AG10803 (cell line): ENCODE measurements at regions not wholly inside any gene's neighbourhood (a gene's known extent, or its start where the extent isn't known, plus 50 kb on each side); places are given as distances from the start of the nearest gene placed in this dataset.
"Not testable (repeated sequence)": the region's sequence is repeated elsewhere in the genome, so short reads cannot be mapped to it uniquely, and the experiment has no call there.

ENCODE experiments used
- DNase-seq: peaks from one replicate; pipeline ENCODE4 v3.0.0; 2010; ENCODE audit warnings: low read depth
- H3K4me3 ChIP-seq: 2 replicates; pipeline ENCODE4 v1.5.1; 2011; ENCODE audit warnings: mild to moderate bottlenecking, low read length, control low read depth
- TF ChIP-seq, protein P1 (sequence below): conservative IDR thresholded peaks from 2 replicates; pipeline ENCODE4 v1.5.1; 2011; ENCODE audit warnings: mild to moderate bottlenecking, low read length, control low read depth, inconsistent platforms

DNA sequence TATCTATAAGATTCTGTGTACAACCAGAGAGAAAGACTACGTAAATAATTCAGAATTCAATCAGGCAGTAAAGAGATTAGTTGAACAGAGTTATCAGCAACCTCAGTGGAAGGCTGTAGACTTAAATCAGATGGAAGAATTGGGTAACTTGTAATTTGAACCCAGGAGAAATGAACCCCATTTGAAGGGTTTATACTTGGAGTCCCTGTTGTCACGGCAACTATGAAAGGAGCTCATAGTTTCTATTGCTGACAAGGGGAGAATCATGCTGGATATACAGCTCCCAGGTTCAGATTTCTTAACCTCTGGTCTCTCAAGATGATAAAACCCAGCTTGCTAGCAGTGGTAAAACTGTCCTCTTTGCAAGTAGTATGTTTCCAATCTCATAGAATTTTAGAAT is 54.4 kb upstream of the BMP4 start:
- TF ChIP-seq, protein P1, sequence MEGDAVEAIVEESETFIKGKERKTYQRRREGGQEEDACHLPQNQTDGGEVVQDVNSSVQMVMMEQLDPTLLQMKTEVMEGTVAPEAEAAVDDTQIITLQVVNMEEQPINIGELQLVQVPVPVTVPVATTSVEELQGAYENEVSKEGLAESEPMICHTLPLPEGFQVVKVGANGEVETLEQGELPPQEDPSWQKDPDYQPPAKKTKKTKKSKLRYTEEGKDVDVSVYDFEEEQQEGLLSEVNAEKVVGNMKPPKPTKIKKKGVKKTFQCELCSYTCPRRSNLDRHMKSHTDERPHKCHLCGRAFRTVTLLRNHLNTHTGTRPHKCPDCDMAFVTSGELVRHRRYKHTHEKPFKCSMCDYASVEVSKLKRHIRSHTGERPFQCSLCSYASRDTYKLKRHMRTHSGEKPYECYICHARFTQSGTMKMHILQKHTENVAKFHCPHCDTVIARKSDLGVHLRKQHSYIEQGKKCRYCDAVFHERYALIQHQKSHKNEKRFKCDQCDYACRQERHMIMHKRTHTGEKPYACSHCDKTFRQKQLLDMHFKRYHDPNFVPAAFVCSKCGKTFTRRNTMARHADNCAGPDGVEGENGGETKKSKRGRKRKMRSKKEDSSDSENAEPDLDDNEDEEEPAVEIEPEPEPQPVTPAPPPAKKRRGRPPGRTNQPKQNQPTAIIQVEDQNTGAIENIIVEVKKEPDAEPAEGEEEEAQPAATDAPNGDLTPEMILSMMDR = no peak
- no peak for DNase-seq
- no peak overlapping the region for H3K4me3 ChIP-seq

DNA sequence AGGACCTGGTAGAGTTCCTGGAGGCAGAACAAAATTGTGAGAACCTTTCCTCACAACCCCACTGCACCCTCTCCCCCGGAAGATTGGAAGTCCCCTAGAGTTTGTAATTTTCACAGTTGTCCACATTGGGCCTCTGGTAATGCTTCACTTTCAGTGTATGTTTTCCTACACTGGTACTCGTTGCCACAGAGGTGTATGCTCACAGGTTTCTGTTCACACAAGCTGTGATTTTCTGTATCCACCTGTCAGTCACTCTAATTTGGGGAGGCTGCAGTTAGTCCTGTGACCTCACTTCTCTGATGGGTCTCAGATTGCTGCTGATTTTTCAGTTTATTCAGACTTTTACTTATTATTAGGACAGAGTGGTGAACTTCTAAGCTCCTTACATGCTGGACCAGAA is 66.4 kb upstream of the BMP4 start:
- H3K4me3 ChIP-seq = no peak overlapping the region
- no peak for DNase-seq
- TF ChIP-seq, protein P1 = no peak

DNA sequence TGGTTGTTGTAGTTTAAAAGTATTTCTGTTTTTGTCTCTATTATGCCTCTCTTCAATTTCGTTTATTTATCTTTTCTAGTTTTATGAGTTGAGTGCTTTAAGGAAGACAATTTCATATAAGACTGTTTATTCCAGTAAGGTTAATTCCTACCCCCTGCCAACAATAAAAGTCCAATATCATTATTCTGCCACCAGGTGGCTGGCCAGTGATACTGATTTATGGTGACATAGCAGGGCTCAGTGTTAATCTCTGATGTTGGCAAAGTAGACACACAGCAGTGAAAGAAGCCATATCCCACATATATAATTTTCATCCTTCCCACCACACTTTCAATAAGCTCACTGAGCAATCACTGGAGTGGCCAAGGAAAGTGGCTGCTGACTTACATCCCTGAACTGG is 69.0 kb upstream of the BMP4 start:
- TF ChIP-seq, protein P1 = peak; percentile 37
- H3K4me3 ChIP-seq = no peak overlapping the region
- DNase-seq = no peak

DNA sequence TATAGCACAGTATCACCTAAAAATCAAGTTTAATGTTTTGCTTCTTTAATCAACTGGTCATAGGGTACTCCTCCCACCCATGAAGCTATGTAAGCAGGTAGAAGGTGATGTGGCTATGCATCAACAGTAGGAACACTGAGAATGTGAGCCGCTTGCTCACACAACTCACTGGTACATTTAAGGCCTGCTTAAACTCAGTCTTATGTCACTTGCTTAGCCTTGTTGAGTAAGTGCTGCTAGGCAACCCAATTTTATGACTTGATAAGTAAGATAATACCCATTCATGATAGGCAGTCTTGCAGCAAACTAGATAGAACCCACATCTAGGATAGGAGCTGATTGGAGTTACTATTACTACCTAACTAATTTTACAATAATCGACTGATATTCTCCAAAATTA is 70.0 kb upstream of the BMP4 start:
- TF ChIP-seq, protein P1 = no peak
- DNase-seq = no peak
- no peak overlapping the region for H3K4me3 ChIP-seq

DNA sequence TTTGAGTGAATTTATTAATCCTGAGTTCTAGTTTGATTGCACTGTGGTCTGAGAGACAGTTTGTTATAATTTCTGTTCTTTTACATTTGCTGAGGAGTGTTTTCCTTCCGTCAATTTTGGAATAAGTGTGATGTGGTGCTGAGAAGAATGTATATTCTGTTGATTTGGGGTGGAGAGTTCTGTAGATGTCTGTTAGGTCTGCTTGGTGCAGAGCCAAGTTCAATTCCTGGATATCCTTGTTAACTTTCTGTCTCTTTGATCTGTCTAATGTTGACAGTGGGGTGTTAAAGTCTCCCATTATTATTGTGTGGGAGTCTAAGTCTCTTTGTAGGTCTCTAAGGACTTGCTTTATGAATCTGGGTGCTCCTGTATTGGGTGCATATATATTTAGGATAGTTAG is 74.4 kb upstream of the BMP4 start:
- DNase-seq, H3K4me3 ChIP-seq: not testable (repeated sequence)

DNA sequence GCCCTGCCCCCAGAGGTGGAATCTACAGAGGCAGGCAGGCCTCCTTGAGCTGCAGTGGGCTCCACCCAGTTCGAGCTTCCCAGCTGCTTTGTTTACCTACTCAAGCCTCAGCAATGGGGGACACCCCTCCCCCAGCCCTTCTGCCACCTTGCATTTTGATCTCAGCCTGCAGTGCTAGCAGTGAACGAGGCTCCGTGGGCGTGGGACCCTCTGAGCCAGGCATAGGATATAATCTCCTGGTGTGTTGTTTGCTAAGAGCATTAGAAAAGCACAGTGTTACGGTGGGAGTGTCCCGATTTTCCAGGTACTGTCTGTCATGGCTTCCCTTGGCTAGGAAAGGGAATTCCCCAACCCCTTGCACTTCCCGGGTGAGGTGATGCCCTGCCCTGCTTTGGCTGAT is 76.7 kb upstream of the BMP4 start:
- H3K4me3 ChIP-seq, DNase-seq: not testable (repeated sequence)

DNA sequence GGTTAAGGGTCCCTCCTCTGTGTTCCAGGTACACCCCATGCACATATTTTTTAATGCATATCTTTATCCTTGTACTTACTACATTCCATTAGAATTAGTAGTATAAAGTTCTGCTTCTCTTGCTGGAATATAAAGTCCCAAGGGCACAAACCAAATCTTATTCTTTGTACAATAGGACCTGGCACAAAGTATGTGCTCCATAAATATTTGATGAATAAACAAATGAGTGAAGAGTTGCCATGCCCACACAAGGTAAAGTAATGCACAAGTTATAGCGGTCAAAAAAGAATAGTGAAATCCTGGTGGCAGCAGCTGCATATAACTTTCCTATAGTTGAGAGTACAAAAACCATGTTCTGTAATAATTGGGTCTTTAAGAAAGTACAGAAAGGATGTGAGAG is 82.1 kb upstream of the BMP4 start:
- no peak for DNase-seq
- TF ChIP-seq, protein P1 = no peak

DNA sequence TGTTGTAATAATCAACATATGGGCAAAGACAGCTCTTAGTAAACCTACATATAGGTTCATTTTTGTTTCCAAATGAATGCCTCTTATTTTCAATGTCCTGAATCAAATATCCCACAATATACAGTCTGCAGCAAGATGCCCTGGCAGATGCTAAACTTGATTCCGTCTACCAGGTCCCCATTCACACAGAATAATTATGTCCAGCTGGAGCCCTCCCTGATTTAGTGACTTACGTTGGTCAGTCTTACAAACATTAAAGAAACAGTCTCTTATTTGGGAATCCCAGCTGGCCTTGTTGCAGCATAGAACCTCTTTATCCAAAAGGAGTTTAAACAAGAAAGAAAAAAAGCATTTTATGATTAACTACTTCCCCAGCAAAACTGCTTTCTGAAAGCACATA is 82.7 kb upstream of the BMP4 start:
- TF ChIP-seq, protein P1 = no peak
- H3K4me3 ChIP-seq = no peak overlapping the region
- no peak for DNase-seq

More for the DNA sequence above, 82.1 kb upstream of the BMP4 start:
- H3K4me3 ChIP-seq = no peak overlapping the region
